ENCODE measurements at regions not wholly inside any gene's neighbourhood (a gene's known extent, or its start where the extent isn't known, plus 50 kb on each side); places are given as distances from the start of the nearest gene placed in this dataset.

DNA sequence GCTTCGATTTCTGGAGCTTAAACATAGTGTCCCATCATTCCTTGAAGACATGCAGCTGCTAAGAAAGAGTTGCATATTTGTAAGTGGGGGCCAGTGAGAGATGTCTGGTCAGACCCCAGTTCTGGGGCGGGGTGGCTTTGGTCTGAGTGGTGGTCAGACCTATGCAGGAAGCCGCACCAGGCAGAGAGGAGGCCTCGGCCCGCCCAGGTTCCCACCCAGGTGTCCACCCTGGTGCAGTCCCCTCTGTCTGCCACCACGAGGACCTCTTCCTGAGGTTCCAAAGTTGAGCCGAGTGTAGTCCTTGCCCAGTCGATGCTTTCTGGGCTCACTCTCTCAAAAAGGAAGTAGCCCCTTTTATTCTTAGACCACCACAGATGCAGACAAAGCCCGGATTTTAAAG lies 122.6 kb upstream of the DLG1 start:
- TF ChIP-seq EZH2 (IDR thresholded peaks at IDR 0.05; ENCODE audit: insufficient read depth, poor library complexity, severe bottlenecking) (no peak), EZH2phosphoT487 (IDR thresholded peaks at IDR 0.05; ENCODE audit: insufficient read depth, low read depth) (no peak)
